ENCODE measurements at regions not wholly inside any gene's neighbourhood (a gene's known extent, or its start where the extent isn't known, plus 50 kb on each side); places are given as distances from the start of the nearest gene placed in this dataset.

- H3K27ac Mint-ChIP-seq (ENCODE audit: unreplicated experiment) = no peak overlapping the region
- no peak overlapping the region for H3K4me3 Mint-ChIP-seq (ENCODE audit: unreplicated experiment)
- no peak for TF ChIP-seq CTCF (IDR thresholded peaks at IDR 0.05)
Measured at GRCh38 chr2:12032975-12033374, 286.5 kb downstream of the LPIN1 start.

GRCh38 chr2:12033494-12033893, 287.1 kb downstream of the LPIN1 start:
- Mint-ChIP-seq H3K27me3 (ENCODE audit: low read depth) (no peaks in the 10 kb centered on the region), H3K4me1 (ENCODE audit: low read depth) (peaks cover 17% of the 10 kb centered on the region), H3K36me3 (ENCODE audit: low read depth) (no peaks in the 10 kb centered on the region)

More at GRCh38 chr2:12032975-12033374, 286.5 kb downstream of the LPIN1 start:
- H3K36me3 Mint-ChIP-seq (ENCODE audit: low read depth) = no peaks in the 10 kb centered on the region
- no peaks in the 10 kb centered on the region for H3K27me3 Mint-ChIP-seq (ENCODE audit: low read depth)
- H3K9me3 Mint-ChIP-seq (ENCODE audit: low read depth) = no peaks in the 10 kb centered on the region
- peaks cover 17% of the 10 kb centered on the region for H3K4me1 Mint-ChIP-seq (ENCODE audit: low read depth)
- DNase-seq (ENCODE audit: low spot score) = no peak

GRCh38 chr2:12034382-12034781, 287.9 kb downstream of the LPIN1 start:
- no peak for DNase-seq (ENCODE audit: low spot score)
- H3K4me1 Mint-ChIP-seq (ENCODE audit: low read depth) = peaks cover 17% of the 10 kb centered on the region
- H3K9me3 Mint-ChIP-seq (ENCODE audit: low read depth) = peaks cover 4% of the 10 kb centered on the region
- no peak overlapping the region for H3K4me3 Mint-ChIP-seq (ENCODE audit: unreplicated experiment)
- TF ChIP-seq CTCF (IDR thresholded peaks at IDR 0.05) = no peak
- H3K27ac Mint-ChIP-seq (ENCODE audit: unreplicated experiment) = no peak overlapping the region
- no peaks in the 10 kb centered on the region for H3K36me3 Mint-ChIP-seq (ENCODE audit: low read depth)
- H3K27me3 Mint-ChIP-seq (ENCODE audit: low read depth) = no peaks in the 10 kb centered on the region

More at GRCh38 chr2:12033494-12033893, 287.1 kb downstream of the LPIN1 start:
- Mint-ChIP-seq H3K4me3 (ENCODE audit: unreplicated experiment) (no peak overlapping the region), H3K27ac (ENCODE audit: unreplicated experiment) (no peak overlapping the region), H3K9me3 (ENCODE audit: low read depth) (no peaks in the 10 kb centered on the region)
- TF ChIP-seq CTCF (IDR thresholded peaks at IDR 0.05) = no peak
- DNase-seq (ENCODE audit: low spot score) = no peak

- DNase-seq (ENCODE audit: low spot score) = no peak
- Mint-ChIP-seq H3K27me3 (ENCODE audit: low read depth) (peaks cover 1% of the 10 kb centered on the region), H3K27ac (ENCODE audit: unreplicated experiment) (no peak overlapping the region), H3K4me1 (ENCODE audit: low read depth) (peaks cover 17% of the 10 kb centered on the region), H3K4me3 (ENCODE audit: unreplicated experiment) (no peak overlapping the region), H3K36me3 (ENCODE audit: low read depth) (no peaks in the 10 kb centered on the region), H3K9me3 (ENCODE audit: low read depth) (peaks cover 4% of the 10 kb centered on the region)
- TF ChIP-seq CTCF (IDR thresholded peaks at IDR 0.05) = peak; percentile 29
Measured at GRCh38 chr2:12035029-12035720, 288.7 kb downstream of the LPIN1 start.

- Mint-ChIP-seq H3K36me3 (ENCODE audit: low read depth) (no peaks in the 10 kb centered on the region), H3K27me3 (ENCODE audit: low read depth) (peaks cover 1% of the 10 kb centered on the region), H3K9me3 (ENCODE audit: low read depth) (peaks cover 4% of the 10 kb centered on the region), H3K4me3 (ENCODE audit: unreplicated experiment) (no peak overlapping the region), H3K27ac (ENCODE audit: unreplicated experiment) (no peak overlapping the region), H3K4me1 (ENCODE audit: low read depth) (peaks cover 17% of the 10 kb centered on the region)
- DNase-seq (ENCODE audit: low spot score) = no peak
- no peak for TF ChIP-seq CTCF (IDR thresholded peaks at IDR 0.05)
Measured at GRCh38 chr2:12035956-12036639, 289.7 kb downstream of the LPIN1 start.

All from chondrocyte (in vitro differentiated cells).